IPS-NIHi7 (cell line): ENCODE measurements at regions not wholly inside any gene's neighbourhood (a gene's known extent, or its start where the extent isn't known, plus 50 kb on each side); places are given as distances from the start of the nearest gene placed in this dataset.
"Not testable (repeated sequence)": the region's sequence is repeated elsewhere in the genome, so short reads cannot be mapped to it uniquely, and the experiment has no call there.

ENCODE experiments used
- DNase-seq: peaks from one replicate; pipeline ENCODE4 v3.0.0; 2012; ENCODE audit warnings: mixed read lengths; ENCODE audit errors: extremely low spot score

DNA sequence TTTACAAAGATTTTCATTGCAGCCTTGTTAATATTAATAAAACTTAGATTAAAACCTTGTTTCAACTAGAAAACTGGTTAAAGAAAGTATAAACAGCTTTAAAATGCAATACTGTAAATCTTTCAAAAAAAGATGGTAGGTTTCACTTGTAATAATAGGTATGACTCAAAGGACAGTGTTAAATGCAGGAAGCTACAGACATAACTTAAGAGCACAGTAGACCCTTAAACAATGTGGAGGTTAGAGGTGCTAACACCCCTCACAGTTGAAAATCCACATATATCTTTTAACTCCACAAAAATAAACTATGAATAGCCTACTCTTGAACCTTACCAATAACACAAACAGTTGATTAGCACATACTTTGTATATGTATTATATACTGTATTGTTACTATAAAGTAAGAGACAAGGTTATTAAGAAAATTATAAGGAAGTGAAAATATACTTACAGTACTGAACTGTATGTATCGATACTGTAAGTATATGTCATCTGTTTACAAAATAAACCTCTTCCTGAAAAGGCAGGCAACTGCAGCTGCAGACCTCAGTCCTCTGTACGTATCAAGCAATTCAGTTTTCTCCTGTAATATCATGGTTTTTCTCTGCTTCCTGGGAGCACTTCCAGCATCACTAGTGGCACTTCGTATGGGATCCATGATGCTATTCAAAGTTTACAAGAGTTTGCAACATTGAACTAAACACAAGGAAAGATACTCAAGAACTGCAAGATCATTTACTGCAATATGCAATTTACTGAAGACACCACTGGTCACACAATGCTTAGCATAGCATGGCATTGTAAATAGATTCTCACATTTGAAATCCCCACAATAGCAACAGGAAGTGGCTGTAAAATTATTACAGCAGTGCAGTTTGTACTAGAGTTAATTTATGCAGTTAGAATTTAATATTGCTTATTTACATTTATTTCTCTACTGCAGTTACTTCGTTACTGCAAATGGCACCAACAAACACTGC, 610.5 kb upstream of the LRRTM4 start:
- no peak for DNase-seq

DNA sequence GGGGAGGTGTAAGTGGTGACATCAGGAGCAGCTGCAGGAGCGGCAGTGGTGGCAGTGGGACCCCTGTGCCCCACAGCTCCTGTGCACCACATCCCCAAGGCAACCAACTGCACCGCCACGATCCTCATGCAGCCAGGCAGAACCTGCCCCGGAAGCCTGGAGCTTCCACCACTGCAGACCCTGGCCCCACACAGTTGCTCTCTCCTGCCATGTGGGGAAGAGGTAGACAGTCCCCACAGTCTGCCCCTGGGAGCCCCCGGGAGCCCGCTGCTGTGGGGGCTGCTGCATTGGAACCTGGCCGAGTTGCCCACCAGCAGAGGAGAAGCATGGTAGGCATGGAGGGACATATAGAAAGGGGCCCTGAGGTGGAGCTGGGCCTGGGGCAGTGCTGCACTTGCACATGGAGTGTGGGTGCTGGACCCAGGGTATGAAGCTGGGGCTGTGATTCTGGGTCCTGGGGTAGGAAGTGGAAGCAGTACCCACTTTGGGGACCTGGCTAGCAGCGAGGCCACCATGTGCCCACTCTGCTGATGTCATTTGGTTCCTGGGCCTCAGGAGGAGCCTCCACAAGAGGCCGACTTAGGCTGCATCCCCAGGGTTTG, 623.3 kb upstream of the LRRTM4 start:
- no peak for DNase-seq

DNA sequence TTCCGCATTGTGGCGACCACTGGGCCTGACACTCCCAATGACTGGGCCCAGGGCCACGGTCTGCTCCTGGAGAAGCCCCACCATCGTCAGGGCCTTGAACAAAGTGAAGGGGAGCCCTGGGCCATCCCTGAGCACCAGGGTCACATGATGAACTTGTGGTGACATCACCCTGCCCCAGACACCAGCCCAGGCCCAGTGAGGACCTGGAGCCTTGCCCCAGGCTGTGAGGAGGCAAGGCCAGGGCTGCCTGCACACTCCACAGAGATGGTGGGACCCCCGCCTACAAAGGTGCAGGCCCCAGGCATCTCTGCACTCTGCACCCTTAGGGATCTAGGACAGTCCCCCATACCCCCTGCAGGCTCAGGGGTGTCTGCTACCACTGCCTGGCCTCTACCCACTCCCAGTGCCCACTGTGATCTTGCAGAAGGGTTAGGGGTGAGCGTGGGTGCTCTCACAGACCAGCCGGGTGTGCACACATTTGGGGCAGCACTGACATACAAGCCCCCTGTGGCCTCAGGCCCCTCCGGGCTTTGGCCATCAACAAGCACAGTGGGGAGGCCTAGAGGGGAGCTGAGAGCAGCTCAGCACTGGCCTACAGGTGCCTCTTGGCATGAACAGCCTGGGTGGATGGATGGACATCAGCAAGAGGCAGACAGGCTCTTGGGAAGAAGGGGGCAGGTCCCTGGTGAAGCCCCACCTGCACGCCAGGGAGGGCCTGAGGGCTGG, 624.0 kb upstream of the LRRTM4 start:
- no peak for DNase-seq

DNA sequence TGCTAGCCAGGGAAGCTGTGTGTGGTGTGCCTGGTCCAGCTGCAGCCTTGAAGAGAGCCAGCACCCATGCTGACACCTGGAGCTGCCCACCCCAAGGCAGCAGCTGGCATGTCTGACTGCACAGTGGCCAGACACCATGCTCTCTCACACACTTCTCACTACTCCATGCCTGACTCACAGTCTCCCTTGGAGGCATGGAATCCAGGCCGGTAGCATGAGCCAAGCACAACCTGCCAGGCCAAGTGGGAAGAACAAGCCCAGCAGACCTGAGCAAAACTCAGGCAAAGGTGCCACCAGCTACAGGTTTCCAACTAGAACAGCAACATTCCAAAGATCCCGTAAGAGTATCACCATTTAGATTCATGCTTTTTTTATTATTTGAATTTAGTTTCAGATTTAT, 625.3 kb upstream of the LRRTM4 start:
- DNase-seq: no peak

DNA sequence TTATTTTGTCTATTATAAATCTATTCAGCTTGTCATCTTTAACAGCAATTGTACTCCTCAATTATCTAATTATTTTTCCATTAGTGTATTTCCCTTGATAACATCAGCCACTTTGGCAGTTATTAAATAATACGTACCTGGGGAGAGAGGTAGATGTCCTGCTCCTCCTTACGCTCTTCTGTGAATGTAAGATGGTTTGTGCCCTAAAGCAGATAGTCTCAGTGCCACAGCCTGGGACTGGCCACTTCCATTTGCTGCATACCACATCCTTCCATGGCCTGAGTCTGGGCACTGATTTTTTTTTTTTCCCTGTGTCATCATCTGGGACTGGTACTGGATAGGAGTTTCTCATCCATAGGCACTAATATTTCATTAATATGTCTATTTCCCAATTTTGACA, 632.4 kb upstream of the LRRTM4 start:
- DNase-seq: no peak

DNA sequence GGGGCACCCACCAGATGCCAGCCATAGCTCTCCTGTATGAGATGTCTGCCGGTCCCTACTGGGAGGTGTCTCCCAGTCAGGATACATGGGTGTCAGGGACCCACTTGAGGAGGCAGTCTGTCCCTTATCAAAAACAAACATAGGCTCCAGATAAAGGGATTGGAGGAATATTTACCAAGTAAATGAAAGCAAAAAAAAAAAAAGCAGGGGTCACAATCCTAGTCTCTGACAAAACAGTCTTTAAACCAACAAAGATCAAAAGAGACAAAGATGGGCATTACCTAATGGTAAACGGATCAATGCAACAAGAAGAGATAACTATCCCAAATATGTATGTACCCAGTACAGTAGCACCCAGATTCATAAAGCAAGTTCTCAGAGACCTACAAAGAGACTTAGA, 640.0 kb upstream of the LRRTM4 start:
- DNase-seq: no peak

DNA sequence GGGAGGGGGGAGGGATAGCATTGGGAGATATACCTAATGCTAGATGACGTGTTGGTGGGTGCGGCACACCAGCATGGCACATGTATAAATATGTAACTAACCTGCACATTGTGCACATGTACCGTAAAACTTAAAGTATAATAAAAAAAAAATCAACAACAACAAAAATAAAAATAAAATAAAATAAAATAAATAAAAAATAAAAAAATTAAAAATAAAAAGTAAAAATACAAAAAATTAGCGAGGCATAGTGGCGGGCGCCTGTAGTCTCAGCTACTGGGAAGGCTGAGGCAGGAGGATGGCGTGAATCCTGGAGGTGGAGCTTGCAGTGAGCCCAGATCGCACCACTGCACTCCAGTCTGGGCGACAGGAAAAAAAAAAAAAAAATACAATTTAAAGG, 650.0 kb upstream of the LRRTM4 start:
- DNase-seq: not testable (repeated sequence)

DNA sequence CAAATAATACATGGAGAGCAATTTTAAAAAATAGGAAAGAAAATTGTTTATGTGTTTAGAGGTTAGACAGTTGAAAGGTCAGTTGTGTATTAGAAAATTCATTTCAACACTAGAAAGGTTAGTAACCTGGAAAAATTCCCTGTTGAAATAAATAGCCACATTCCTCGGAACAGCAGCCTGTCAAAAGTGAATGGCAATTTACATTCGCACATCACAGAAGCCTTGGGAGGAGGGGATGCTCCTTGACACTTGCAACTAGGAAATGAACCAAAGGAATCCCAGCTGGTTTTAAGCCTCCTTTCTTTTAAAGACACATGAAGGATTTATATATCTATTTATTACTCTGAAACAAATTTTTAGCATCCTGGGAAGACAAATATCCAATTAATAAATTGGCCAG, 653.5 kb upstream of the LRRTM4 start:
- DNase-seq: peak; percentile 13

DNA sequence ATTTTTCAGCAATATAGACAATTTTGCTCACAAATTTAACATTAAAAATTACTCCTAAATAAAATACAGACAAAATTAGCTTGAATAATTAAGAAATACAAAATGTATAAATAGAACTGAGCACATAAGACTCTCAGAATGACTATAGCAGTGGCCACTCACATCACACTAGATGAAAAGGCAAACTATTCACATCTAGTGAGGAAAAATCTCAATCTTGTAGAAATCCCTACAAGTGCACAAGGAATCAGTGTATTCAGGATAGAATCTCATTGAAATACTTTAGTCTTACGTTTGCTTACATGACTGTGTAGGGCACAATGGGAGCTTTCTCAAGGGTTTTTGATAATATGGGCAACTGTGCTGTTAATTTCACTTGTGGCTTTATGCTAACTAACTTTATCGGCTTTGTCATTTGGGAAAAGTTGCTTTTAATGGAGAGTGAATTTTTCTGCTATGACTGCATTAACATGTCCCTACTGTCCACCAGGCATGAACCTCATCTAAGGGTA, 678.9 kb upstream of the LRRTM4 start:
- DNase-seq: no peak

DNA sequence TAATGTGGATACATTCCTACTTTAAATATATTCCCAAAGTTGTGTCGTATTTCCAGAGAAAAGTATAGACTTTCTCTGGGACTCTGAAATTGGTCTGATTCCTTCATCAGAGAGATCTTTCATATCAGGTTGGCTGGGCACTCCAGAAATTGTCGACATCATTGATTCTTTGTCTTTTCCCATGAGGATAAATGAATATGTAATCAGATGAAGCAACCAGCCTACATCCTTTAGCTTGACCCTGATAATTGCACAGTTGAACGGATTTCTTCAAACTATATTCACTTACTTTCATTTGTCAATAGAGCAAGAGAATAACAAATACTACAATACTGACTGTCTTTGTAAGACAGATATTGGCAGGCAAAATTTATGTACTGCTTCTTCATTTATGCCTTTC, 680.2 kb upstream of the LRRTM4 start:
- DNase-seq: no peak

DNA sequence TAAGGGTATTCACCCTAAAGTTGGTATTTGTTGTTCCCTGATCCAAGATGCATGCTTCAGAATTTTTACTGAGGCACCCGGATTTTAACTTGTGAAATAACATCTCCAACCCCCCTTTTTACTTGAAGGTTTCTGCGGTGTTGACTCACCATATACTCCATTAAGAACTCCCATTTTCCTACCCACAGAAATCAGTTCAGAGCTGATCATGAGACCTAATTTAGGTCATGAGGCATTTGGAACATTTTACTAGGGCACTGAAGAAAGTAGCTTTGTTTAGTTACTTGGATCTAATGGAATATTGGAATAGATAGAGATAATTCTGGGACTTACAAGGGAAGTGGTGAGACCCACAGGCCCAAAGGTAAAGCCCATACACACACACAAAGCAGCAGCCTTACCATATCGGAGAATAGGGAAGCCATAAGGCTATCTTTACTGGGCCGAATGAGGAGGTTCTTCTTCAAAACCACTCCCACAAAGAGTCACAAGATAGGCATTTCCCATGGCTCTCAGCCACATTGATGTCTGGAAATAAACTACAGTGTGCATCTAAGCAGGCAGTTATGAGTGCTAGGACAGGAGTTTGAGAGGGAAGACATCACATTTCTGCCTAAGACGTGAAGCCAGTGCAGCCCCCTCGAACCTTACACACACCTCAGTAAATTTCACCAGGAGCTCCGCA, 681.0 kb upstream of the LRRTM4 start:
- DNase-seq: no peak

DNA sequence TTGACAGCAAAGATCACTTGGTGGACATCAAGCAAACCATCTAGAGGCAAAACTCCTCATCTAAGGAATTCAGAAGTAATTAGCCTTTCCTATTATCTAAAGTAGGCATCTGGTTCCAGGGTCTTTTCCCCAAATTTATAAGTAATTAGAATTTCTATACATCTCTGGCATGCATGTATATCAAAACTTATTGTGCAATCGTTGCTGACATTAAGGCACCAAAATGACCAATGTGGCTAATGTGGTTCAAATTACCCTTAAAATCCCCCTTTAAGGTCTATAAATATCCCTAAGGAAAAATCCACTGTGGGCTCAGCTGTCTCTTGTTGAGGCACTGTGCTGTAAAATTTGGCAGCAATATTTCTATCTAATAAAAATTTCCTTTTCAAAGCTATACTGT, 695.9 kb upstream of the LRRTM4 start:
- no peak for DNase-seq

DNA sequence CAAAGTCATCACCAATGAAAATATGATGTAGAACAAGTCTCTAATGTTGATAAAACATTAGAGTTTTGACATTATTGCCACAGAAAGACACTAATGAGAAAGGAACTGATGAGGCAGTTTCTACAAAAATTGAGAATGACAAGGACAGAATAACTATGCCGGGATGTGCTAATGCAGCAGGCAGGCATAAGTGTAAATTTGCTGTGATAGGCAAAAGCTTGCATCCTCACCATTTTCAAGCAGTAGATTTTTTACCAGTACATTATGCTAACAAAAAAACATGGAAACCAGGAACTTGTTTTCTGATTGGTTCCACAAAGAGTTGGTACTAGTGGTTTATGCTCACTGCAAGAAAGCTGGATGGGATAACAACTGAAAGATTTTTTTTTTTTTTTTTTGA, 715.5 kb upstream of the LRRTM4 start:
- no peak for DNase-seq

DNA sequence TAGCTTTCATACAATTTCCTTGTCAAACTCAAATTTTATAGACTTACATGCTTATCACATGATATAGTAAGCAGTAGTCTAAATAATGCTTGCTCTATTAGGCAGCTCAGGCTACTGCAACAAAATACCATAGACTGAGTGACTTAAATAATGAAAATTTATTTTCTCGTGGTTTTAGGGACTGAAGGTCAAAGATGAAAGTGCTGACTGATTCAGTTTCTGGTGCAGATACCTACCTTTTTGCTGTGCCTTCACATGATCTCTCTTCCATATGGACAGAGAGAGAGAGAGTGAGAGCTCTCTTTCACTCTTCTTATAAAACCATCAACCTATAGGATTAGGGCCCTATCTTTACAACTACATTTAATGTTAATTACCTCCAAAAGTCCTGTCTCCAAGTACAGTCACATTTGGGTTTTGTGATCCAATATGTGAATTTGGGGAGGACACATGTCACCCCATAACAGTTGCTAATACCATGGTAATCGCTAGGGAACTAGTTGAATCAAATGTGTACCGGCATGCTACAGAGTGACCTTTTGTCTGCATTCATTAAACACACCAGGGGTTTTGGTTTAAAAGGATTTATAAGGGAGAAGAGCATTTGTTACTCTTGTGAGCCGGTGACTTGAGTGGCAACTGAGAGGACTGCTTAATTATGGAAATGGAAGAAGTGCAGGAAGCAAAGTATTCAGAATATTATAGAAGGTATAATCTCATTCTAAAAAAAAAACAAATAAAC, 723.4 kb upstream of the LRRTM4 start:
- no peak for DNase-seq

DNA sequence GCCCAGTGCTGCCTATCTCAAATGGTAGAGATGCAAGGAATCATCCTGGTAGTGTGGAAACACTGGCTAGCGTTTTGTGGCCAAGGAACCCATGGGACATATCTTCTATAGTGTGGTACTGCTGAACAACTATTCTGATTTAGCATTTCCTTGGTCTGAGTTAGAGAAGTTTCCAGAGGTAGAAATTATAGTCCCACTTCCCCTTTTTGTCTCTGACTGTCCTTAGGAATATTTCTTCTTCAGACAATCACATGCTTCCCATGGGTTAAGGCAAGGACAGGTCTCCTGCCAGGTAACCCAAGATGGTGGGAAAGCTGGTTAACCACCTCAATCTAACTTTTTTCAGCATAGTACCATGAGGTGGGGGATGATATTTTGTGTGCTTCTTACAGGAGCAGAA, 729.5 kb upstream of the LRRTM4 start:
- no peak for DNase-seq

DNA sequence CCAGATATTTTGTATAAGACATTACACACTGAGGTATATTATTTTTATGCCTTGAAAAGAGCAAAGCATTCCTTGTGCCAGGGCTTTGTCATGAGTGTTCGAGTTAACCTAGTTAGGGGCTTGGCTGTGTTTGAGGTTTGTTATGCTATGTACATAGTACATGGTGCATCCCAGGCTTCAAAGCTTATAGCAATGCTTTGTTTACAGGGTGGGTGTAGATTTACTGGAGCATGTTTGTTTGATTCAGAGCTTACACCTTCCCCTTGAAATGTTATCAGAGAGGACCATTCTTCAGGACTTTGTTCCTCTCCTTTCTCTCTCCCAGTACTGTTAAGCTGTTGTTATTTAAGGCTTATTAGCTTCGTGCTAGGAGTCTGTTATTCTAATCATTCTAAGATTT, 738.7 kb upstream of the LRRTM4 start:
- DNase-seq: no peak

DNA sequence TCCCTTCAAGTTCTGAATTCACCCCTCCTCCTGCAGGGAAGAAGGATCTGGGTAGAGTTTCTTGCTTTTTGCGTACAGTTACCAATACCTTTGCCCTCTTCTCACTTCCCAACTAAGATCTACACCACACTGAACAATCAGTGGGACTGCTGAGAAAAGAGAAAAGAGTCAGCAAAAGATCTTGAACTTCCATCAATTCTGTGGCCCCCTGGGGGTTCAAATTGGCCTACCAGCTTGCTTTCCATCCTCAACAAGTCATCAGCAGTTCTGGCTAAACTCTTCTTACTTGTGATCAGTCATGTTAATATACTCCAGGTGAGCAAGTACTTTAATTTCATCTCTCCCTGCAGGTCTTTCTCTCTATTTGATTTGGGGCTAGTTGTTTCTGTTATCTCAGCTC, 739.3 kb upstream of the LRRTM4 start:
- DNase-seq: no peak

DNA sequence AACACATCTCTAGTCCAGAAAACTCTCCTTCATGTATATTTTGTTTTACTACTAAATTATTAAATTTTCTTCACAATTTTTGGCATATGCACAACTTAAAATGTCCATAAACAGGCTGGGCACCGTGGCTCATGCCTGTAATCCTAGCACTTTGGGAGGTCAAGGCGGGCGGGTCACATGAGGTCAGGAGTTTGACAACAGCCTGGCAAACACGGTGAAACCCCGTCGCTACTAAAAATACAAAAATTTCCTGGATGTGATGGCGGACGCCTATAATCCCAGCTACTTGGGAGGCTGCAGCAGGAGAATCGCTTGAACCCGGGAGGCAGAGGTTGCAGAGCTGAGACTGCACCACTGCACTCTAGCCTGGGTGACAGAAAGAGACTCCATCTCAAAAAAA, 739.9 kb upstream of the LRRTM4 start:
- not testable (repeated sequence) for DNase-seq

DNA sequence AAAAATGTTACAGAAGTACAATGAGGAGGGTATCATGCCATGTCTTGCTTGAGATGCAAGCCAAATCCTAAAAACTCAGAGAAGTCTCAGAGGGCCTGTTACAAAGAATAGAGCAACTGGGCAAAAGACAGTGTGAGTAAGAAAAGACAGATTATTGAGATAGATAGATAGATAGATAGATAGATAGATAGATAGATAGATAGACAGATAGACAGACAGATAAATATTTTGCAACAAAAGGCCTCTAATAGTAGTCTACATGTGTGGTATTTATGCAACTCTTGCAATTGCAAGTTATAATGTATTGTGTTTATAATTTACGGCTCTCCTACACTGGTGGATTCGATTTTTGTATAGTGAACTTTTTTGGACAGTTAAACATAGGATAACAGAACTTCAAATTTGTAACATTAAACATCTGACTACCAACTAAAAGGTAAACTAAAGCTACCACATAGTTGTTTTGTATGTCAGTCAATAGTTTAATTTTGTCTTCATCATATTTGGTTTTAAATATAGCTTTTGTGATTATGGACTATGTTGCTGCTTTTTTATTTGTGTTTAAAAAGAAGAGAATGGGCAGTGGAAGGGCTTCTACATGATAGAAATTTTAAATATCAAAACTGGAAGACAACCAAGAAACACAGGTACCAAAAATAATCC, 740.7 kb upstream of the LRRTM4 start:
- no peak for DNase-seq

DNA sequence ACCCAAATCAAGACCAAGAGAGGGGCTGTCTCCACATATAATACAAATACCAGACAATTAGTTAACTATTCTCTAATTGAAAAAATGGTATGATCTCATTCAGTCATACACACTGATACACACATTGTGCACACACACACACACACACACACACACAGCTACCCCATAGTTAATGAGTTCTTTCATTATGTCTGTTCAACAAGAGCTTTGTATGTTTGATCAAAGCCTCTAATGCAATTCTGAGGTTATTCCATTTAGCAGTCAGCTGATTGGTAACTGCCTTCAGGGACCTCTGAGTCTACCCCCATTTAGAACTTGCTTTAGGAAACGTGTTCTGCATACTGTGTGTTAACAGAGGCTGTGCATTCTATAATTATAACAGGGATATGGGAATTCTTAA, 741.4 kb upstream of the LRRTM4 start:
- no peak for DNase-seq

DNA sequence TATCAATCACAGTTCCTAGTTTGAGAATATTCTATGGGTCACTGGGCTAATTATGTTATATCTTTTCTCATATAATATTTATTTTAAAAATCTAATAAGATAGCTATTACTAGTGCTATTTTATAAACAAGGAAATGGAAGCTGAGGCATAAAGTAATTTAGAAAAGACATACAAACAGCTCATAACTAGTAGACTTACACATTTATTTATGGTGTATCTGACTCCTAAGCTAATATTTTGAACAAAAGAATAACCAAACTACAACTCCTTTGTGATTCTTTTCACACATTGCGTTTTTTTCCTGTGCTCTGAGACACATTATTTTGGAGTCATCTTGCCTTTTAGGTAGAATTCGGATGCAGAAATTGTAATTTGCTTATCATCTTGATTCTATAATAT, 742.0 kb upstream of the LRRTM4 start:
- DNase-seq: no peak
